Suprapubic skin (tissue), 4 donors: ENCODE measurements at regions not wholly inside any gene's neighbourhood (a gene's known extent, or its start where the extent isn't known, plus 50 kb on each side); places are given as distances from the start of the nearest gene placed in this dataset.
"Not testable (repeated sequence)": the region's sequence is repeated elsewhere in the genome, so short reads cannot be mapped to it uniquely, and the experiment has no call there.

Experiments used
- DNase-seq, 2 donors: peaks; one replicate each; pipeline ENCODE4 v3.0.0-alpha.2; 2019; ENCODE audit warnings: low spot score in 2 of 2
- H3K27ac ChIP-seq: fragments of 200-600 bp; sonication (generic); one replicate; pipeline ENCODE4 v1.5.1; 2019
- H3K27me3 ChIP-seq: fragments of 200-600 bp; sonication (generic); one replicate; pipeline ENCODE4 v1.5.1; 2019
- H3K36me3 ChIP-seq: fragments of 200-600 bp; sonication (generic); one replicate; pipeline ENCODE4 v1.5.1; 2019
- H3K4me1 ChIP-seq: fragments of 200-600 bp; sonication (generic); one replicate; pipeline ENCODE4 v1.5.1; 2019
- H3K4me3 ChIP-seq: fragments of 200-600 bp; sonication (generic); one replicate; pipeline ENCODE4 v1.5.1; 2019; ENCODE audit warnings: mild to moderate bottlenecking
- H3K9me3 ChIP-seq: fragments of 200-600 bp; sonication (generic); one replicate; pipeline ENCODE4 v1.5.1; 2019
- CTCF ChIP-seq, 2 donors: fragments of 200-600 bp in 1 of 2; fragments of 450-650 bp in 1 of 2; sonication (generic) in 1 of 2; IDR thresholded peaks; one replicate each; pipeline ENCODE4 v1.5.1; 2016 to 2019; ENCODE audit warnings: antibody characterized with exemption in 2 of 2, mild to moderate bottlenecking in 1 of 2, moderate library complexity in 1 of 2
- EP300 ChIP-seq: sonication (generic); formaldehyde crosslinking; IDR thresholded peaks from one replicate; pipeline ENCODE4 v1.6.1; 2017; ENCODE audit warnings: antibody characterized with exemption
- POLR2A ChIP-seq, 2 donors: fragments of 450-650 bp; IDR thresholded peaks; one replicate each; pipeline ENCODE4 v1.6.1; 2017; ENCODE audit warnings: antibody characterized with exemption in 2 of 2, mild to moderate bottlenecking in 2 of 2, moderate library complexity in 2 of 2
- POLR2AphosphoS5 ChIP-seq, 3 donors: sonication (generic); formaldehyde crosslinking; IDR thresholded peaks; one replicate each; pipeline ENCODE4 v1.6.1; 2017; ENCODE audit warnings: antibody characterized with exemption in 3 of 3
- WGBS: methylation state at CpG from one replicate; pipeline ENCODE4 v1.1.5; 2018; 5-methylcytosine and 5-hydroxymethylcytosine counted together

- Histone ChIP-seq H3K9me3 (no peaks in the 10 kb centered on the region), H3K36me3 (no peaks in the 10 kb centered on the region), H3K27ac (no peak overlapping the region), H3K27me3 (no peaks in the 10 kb centered on the region), H3K4me1 (no peaks in the 10 kb centered on the region), H3K4me3 (no peak overlapping the region)
- no peak for DNase-seq
- 89% methylated on average over 1 of the region's 1 CpG for WGBS
- TF ChIP-seq CTCF (IDR thresholded peaks at IDR 0.05) (no peak), EP300 (no peak), POLR2A (IDR thresholded peaks at IDR 0.05) (no peak), POLR2AphosphoS5 (IDR thresholded peaks at IDR 0.05) (no peak)
Measured at GRCh38 chr14:43313719-43314118, 1193.4 kb downstream of the FSCB start.

GRCh38 chr14:43308421-43309110, 1198.5 kb downstream of the FSCB start:
- Histone ChIP-seq H3K9me3 (no peaks in the 10 kb centered on the region), H3K36me3 (no peaks in the 10 kb centered on the region), H3K27ac (no peak overlapping the region), H3K4me3 (no peak overlapping the region), H3K27me3 (no peaks in the 10 kb centered on the region), H3K4me1 (no peaks in the 10 kb centered on the region)
- 41% methylated on average over 3 of the region's 3 CpGs for WGBS
- DNase-seq: no peak
- TF ChIP-seq POLR2A (IDR thresholded peaks at IDR 0.05) (no peak), CTCF (IDR thresholded peaks at IDR 0.05) (no peak), EP300 (no peak), POLR2AphosphoS5 (IDR thresholded peaks at IDR 0.05) (no peak)

GRCh38 chr14:43307836-43308235, 1199.2 kb downstream of the FSCB start:
- H3K27me3 ChIP-seq: no peaks in the 10 kb centered on the region
- no peak for DNase-seq
- H3K36me3 ChIP-seq: no peaks in the 10 kb centered on the region
- no peaks in the 10 kb centered on the region for H3K4me1 ChIP-seq
- no peak overlapping the region for H3K4me3 ChIP-seq
- no peak overlapping the region for H3K27ac ChIP-seq
- TF ChIP-seq CTCF (IDR thresholded peaks at IDR 0.05): no peak
- TF ChIP-seq POLR2AphosphoS5 (IDR thresholded peaks at IDR 0.05): no peak
- TF ChIP-seq POLR2A (IDR thresholded peaks at IDR 0.05): no peak
- TF ChIP-seq EP300: no peak
- WGBS: 69% methylated on average over 1 of the region's 1 CpG
- no peaks in the 10 kb centered on the region for H3K9me3 ChIP-seq

GRCh38 chr14:43306053-43306452, 1201.0 kb downstream of the FSCB start:
- Histone ChIP-seq H3K36me3 (no peaks in the 10 kb centered on the region), H3K27me3 (no peaks in the 10 kb centered on the region), H3K27ac (no peak overlapping the region), H3K4me1 (no peaks in the 10 kb centered on the region), H3K9me3 (no peaks in the 10 kb centered on the region), H3K4me3 (no peak overlapping the region)
- no peak for DNase-seq
- 85% methylated on average over 2 of the region's 2 CpGs for WGBS
- TF ChIP-seq POLR2AphosphoS5 (IDR thresholded peaks at IDR 0.05) (no peak), POLR2A (IDR thresholded peaks at IDR 0.05) (no peak), EP300 (no peak), CTCF (IDR thresholded peaks at IDR 0.05) (no peak)

- H3K4me1 ChIP-seq: no peaks in the 10 kb centered on the region
- 30% methylated on average over 1 of the region's 1 CpG for WGBS
- TF ChIP-seq CTCF (IDR thresholded peaks at IDR 0.05) (no peak), POLR2AphosphoS5 (IDR thresholded peaks at IDR 0.05) (no peak), EP300 (no peak)
- no peaks in the 10 kb centered on the region for H3K9me3 ChIP-seq
- no peaks in the 10 kb centered on the region for H3K36me3 ChIP-seq
- no peak for DNase-seq
- H3K27me3 ChIP-seq: no peaks in the 10 kb centered on the region
- no peak overlapping the region for H3K27ac ChIP-seq
- no peak overlapping the region for H3K4me3 ChIP-seq
Measured at GRCh38 chr14:43297794-43298193, 1209.3 kb downstream of the FSCB start.

- H3K27ac ChIP-seq, H3K27me3 ChIP-seq, H3K36me3 ChIP-seq, H3K9me3 ChIP-seq, H3K4me1 ChIP-seq, H3K4me3 ChIP-seq, DNase-seq: not testable (repeated sequence)
- 92% methylated on average over 2 of the region's 4 CpGs for WGBS
Measured at GRCh38 chr14:43296061-43296460, 1211.0 kb downstream of the FSCB start.
